Activated CD8-positive, alpha-beta memory T cell treated with anti-CD3 and anti-CD28 coated beads, Interleukin-2, amount 50 U/mL, for 1 hour (primary cell): ENCODE measurements at regions not wholly inside any gene's neighbourhood (a gene's known extent, or its start where the extent isn't known, plus 50 kb on each side); places are given as distances from the start of the nearest gene placed in this dataset.

Experiments
- DNase-seq: peaks from one replicate; pipeline ENCODE4 v3.0.0-alpha.2; 2020; ENCODE audit errors: extremely low read depth

DNA sequence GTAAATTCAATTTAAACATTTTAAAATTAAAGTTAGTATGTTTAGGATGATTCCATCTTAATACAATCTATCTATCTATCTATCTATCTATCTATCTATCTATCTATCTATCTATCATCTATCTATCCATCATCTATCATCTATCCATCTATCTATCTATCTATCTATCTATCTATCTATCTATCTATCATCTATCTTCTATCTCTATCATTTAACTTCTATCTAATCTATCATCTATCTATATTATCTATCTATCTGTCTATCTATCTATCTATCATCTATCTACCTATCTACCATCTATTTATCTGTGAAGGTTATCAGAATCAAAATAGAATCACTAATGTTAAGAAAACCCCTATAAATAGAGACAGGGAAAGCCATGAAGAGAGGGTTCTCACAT, 78.3 kb downstream of the RAMP3 start:
- no peak for DNase-seq

DNA sequence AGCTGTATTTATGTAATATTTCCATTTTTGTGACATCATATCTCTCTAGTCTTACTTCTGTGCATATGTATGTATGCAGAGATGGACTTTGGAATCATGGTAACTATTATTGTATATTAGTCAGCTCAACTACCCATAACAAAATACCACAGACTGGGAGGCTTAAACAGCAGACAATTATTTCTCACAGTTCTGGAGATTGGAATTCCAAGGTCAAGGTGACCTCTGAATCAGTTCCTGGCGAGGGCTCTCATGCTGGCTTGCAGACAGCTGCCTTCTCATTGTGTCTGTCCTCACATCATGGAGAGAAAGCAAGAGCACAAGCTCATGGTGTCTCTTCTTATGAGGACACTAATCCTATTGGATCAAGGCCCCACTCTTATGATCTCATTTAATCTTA, 79.1 kb downstream of the RAMP3 start:
- DNase-seq, result no peak

DNA sequence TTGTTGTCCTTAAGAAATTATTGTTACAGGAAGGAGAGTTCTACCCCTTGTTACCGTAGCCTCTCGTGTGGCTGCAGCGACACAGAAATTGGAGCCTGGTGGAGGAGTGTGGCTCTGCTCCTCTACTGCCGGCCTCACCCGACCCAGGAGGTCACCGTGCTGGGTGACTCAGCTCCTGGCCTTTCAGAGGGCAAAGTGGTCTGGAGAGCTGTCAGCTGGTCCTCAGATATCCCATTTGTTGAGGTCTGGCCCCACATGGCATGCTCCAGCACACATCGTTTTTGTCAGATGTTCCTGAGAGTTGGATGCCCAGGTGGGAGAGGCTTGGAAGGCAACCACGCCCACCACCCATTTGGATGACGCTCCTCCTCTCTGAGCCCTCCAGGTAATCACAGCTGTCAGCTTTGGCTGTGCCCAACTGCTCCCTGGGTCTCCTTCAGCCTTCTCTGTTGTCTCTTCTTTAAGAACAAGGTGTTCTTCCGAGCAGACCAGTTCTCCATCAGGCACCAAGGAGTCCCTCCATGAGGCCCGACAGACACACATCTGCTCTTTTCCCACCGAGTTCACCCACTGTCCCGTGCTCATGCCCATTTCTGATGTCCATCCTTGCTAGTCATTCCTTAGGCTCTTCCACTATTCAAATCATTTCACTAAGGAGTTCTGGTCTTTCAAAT, 80.3 kb downstream of the RAMP3 start:
- DNase-seq, result no peak

GRCh38 chr7:45238806-45239205, 81.2 kb downstream of the RAMP3 start:
- DNase-seq, result no peak

- no peak for DNase-seq
These were observed 81.9 kb downstream of the RAMP3 start for GRCh38 chr7:45239486-45239885.

GRCh38 chr7:45240273-45240771, 82.7 kb downstream of the RAMP3 start:
- no peak for DNase-seq

- DNase-seq, result no peak
These were observed 83.3 kb downstream of the RAMP3 start for GRCh38 chr7:45240926-45241325.

DNA sequence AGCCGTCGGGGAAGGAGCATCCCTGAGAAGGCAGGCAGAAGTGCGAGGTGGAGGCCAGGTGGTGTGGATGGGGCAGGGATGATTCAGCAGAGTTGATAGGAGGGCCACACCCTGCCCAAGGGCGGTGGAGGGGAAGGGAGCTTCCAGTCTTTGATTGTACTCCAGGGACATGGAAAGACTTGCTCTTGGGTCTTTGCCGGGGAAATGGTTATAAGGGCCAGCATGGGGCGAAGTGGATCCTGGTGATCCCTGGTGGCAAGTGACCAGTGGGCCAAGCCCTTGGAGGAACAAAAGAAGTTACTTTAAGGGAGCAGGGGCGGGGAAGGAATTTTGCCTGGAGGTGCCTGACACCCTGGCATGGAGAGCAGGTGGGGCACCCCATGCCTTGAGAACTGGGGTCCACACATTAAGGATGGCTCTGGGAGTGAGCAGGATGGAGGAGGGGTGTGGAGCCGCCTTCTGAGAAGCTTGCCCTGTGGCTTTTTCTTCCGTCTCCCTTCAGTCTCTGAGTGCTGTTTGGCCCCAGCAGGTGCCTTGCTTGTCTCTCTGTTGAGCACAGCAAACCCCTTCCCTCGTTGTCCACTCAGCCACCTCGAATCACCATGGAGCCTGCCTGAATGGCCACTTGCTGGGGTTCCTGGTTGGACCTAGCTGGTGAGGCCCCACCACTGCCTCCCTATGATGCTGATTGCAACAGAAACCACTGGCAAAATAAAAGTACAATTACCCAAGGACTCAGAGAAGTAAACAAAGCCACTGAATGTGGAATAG, 83.9 kb downstream of the RAMP3 start:
- DNase-seq, result no peak

DNA sequence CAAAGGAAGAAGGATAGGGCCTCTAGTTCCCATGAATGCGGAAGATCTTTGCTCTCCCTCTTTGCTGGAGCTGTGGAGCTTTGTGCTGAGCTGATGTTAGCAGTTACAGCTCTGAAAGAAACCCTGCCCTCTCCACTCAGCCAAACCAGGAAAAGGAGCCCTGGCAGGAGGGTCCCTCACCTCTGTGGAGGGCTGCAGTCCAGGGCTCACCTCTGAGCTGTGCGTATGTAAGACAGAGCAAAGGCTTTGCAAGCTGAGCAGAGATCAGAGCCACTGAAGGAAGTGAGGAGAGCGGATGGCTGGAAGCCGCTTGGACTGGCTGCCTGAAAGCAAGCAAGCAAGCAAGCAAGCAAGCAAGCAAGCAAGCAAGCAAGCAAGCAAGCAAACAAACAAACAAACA, 84.7 kb downstream of the RAMP3 start:
- no peak for DNase-seq

DNA sequence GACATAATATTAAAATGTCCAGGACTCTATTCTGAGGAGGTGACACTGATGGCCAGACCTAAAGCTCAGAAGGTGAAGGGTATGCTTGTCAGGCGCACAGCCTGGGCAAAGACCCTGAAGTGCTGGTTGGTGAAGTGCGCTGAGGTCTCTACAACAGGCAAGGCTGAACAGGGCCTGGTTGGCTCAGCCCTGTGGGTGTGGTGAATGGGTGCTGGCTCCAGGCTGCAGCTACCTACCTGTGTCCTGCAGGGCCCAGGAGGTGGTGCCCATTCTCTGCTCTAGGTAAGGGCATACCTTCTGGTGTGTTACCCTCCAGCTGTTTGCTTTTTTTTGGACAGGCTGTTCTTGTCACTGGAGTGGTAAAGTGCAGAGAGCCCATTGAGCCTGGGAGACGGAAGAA, 85.1 kb downstream of the RAMP3 start:
- DNase-seq, result no peak

GRCh38 chr7:45244981-45245380, 87.4 kb downstream of the RAMP3 start:
- no peak for DNase-seq

- no peak for DNase-seq
These were observed 88.7 kb downstream of the RAMP3 start for GRCh38 chr7:45246339-45246738.

DNA sequence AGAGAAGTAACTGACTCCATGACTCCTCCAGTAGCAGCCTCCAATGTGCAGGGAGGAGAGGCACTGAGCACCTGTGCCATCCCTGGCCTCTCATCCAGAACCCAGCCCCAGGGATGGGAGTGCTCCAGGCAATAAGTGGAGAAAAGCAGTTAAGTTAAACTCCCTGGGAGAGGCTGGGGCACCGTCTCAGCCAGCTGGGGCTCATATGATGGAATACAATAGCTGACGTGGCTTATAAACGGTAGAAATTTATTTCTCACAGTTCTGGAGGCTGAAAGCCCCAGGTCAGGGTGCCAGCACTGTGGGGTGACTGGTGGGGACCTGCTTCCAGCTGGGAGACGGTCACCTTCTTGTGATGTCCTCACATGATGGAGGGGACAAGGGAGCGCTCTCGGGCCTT, 94.7 kb downstream of the RAMP3 start:
- DNase-seq, result no peak

GRCh38 chr7:45252857-45253256, 95.3 kb downstream of the RAMP3 start:
- no peak for DNase-seq

GRCh38 chr7:45253368-45253767, 95.8 kb downstream of the RAMP3 start:
- no peak for DNase-seq

GRCh38 chr7:45255187-45255586, 97.6 kb downstream of the RAMP3 start:
- no peak for DNase-seq

DNA sequence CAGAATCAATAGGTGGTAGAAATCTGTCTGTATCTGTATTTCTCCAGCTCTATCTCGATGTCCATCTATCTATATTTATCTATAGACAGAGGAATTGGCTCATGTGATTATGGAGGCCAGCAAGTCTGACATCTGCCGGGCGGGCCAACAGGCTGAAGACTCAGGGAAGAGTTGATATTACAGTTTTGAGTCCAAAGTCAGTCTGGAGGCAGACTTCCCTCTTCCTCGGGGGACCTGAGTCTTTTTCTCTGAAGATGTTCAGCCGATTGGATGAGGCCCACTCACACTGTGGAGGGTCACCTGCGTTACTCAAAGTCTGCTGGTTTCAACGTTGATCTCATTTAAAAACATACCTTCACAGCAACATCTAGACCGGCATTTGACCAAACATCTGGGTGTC, 98.7 kb downstream of the RAMP3 start:
- no peak for DNase-seq

- no peak for DNase-seq
These were observed 99.2 kb downstream of the RAMP3 start for GRCh38 chr7:45256775-45257174.

DNA sequence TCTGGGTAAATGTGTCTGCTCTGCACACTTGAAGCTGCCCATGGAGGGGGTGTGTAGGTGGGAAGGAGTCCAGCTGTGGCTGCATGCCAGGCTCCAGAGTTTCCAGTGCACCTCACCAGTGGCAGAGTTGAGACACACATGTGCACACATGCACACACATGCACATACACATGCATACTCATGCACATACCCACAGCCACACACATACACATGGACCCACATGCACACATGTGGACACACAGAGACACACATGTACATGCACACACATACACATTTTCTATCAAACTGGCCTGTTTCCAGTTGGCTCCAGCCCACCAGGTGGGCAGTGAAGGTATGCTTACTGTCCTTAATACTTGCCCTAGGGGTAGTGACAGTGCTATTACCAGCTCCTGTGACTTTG, 99.7 kb downstream of the RAMP3 start:
- no peak for DNase-seq

DNA sequence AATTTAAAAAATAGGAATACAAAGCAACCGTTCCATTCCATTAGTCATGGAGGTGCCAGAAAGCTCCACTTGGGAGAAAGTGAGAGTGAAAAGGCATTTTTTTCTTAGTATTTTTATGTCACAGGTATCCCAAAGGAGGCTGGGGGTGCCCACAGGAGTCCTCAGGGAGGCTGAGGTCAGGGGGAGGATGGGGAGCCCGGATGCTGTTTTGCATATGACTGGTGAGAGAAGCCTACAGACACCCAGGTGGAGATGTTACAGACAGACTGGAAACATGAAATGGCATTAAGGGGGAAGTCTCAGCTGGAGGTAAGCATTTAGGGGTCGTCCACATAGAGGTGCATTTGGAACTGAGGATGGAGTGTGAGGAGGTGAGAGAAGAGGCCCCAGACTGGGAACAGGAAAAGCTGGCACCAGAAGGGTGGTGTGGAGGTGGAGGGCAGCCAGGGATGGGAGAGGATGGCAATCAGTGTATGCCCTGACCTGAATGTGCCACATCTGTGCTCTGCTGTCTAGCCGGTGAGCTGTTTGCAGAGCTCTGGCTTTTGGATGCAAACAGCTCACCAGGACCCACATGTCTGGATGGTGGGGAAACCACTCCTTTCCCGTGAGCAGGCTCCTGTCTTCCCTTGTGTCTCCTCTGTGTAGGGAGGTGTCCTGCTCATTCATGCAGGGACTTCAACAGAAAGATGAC, 101.1 kb downstream of the RAMP3 start:
- DNase-seq, result no peak

- no peak for DNase-seq
These were observed 101.6 kb downstream of the RAMP3 start for GRCh38 chr7:45259227-45259596.

GRCh38 chr7:45259966-45260646, 102.5 kb downstream of the RAMP3 start:
- DNase-seq, result peak; percentile 10
